Astrocyte (in vitro differentiated cells and primary cell): ENCODE measurements at regions not wholly inside any gene's neighbourhood (a gene's known extent, or its start where the extent isn't known, plus 50 kb on each side); places are given as distances from the start of the nearest gene placed in this dataset.
"Not testable (repeated sequence)": the region's sequence is repeated elsewhere in the genome, so short reads cannot be mapped to it uniquely, and the experiment has no call there.

Source experiments
- DNase-seq: peaks from one replicate; pipeline ENCODE4 v3.0.0-alpha.2; 2010; ENCODE audit warnings: low read depth
- FAIRE-seq: peaks from 2 replicates; lab custom pipeline; 2011; peaks lifted over from hg19 to GRCh38; lab: Jason Lieb, UNC
- H2AFZ ChIP-seq: 2 replicates; pipeline ENCODE4 v1.6.0; 2012; ENCODE audit warnings: low read depth, low read length, inconsistent platforms
- H3K27ac ChIP-seq: 2 replicates; pipeline ENCODE4 v1.5.1; 2011; ENCODE audit warnings: low read depth, low read length, inconsistent platforms
- H3K27me3 ChIP-seq: 2 replicates; pipeline ENCODE4 v1.6.0; 2011; ENCODE audit warnings: low read length, inconsistent platforms; ENCODE audit not compliant: insufficient read depth
- H3K36me3 ChIP-seq: 2 replicates; pipeline ENCODE4 v1.5.1; 2011; ENCODE audit warnings: low read length, inconsistent platforms; ENCODE audit not compliant: insufficient read depth
- H3K4me1 ChIP-seq: 2 replicates; pipeline ENCODE4 v1.5.1; 2011; ENCODE audit warnings: low read length, inconsistent platforms; ENCODE audit not compliant: insufficient read depth
- H3K4me2 ChIP-seq: 2 replicates; pipeline ENCODE4 v1.6.0; 2012; ENCODE audit warnings: low read length, inconsistent platforms
- H3K4me3 ChIP-seq: 2 replicates; pipeline ENCODE4 v1.5.1; 2011; ENCODE audit warnings: low read depth, mild to moderate bottlenecking, low read length, inconsistent platforms; ENCODE audit not compliant: insufficient read depth
- H3K79me2 ChIP-seq: 2 replicates; pipeline ENCODE4 v1.6.0; 2012; ENCODE audit warnings: mild to moderate bottlenecking, low read length, inconsistent platforms; ENCODE audit not compliant: insufficient read depth
- H3K9ac ChIP-seq: 2 replicates; pipeline ENCODE4 v1.6.0; 2012; ENCODE audit warnings: mild to moderate bottlenecking, low read length, inconsistent platforms
- H3K9me3 ChIP-seq: 2 replicates; pipeline ENCODE4 v1.5.1; 2012; ENCODE audit warnings: low read depth, mild to moderate bottlenecking, low read length, inconsistent platforms; ENCODE audit not compliant: insufficient read depth
- H4K20me1 ChIP-seq: 2 replicates; pipeline ENCODE4 v1.6.0; 2012; ENCODE audit warnings: low read length, inconsistent platforms; ENCODE audit not compliant: insufficient read depth
- H3K27ac Mint-ChIP-seq: one replicate; pipeline ENCODE4 v1.8.0; 2021; ENCODE audit warnings: mild to moderate bottlenecking, mixed read lengths; ENCODE audit not compliant: unreplicated experiment
- H3K27me3 Mint-ChIP-seq: one replicate; pipeline ENCODE4 v1.8.0; 2021; ENCODE audit warnings: low read depth, mixed read lengths; ENCODE audit not compliant: unreplicated experiment
- H3K36me3 Mint-ChIP-seq: one replicate; pipeline ENCODE4 v1.8.0; 2021; ENCODE audit warnings: low read depth, mixed read lengths; ENCODE audit not compliant: unreplicated experiment
- H3K4me1 Mint-ChIP-seq: one replicate; pipeline ENCODE4 v1.8.0; 2021; ENCODE audit warnings: low read depth, mixed read lengths; ENCODE audit not compliant: unreplicated experiment
- H3K4me3 Mint-ChIP-seq: one replicate; pipeline ENCODE4 v1.8.0; 2021; ENCODE audit warnings: mild to moderate bottlenecking, moderate library complexity, mixed read lengths; ENCODE audit not compliant: unreplicated experiment
- H3K9me3 Mint-ChIP-seq: one replicate; pipeline ENCODE4 v1.8.0; 2021; ENCODE audit warnings: mild to moderate bottlenecking, mixed read lengths; ENCODE audit not compliant: unreplicated experiment
- EZH2 ChIP-seq: IDR thresholded peaks from 2 replicates; pipeline ENCODE4 v1.6.1; 2012; ENCODE audit warnings: mild to moderate bottlenecking, low read length, inconsistent platforms; ENCODE audit not compliant: insufficient read depth
- TF ChIP-seq, protein P1 (sequence below): IDR thresholded peaks from 2 replicates; pipeline ENCODE4 v1.5.1; 2011; ENCODE audit warnings: low read depth, mild to moderate bottlenecking, inconsistent platforms, low read length, moderate library complexity; ENCODE audit not compliant: insufficient read depth

DNA sequence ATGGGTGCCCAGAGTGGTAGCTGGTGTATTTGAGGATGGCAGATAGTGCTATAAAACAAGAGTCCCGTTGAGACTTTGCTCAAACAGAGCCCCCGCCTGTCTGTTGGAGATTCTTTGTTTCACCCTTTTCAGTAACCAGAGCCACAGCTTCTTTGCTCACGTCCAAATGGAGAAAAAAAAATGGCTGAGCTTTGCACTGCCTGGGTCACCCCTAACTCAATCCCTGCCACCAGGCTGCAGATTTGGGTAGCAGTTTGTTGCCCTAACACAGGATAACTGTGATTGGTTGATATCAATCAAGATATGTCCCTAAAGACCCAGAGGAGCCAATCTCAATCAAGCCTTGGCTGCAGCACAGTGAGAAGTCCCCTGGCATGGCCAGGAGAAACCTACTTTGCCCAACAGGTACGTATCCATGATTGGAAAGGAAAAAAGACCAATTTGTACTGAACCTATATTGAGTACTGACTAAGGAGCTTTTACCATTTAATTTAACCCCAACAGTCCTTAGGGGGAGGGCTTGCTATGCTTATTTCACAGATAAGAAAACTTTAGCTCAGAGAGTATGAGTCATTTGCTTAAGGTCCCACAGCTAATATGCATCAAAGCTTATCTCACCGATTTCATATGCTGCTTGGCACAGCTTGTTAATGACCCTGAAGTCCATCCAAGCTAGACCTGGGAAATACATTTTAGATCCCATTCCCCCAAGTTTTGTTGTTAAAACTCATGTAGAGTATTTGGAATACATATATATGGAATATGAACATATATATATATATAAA lies 72.0 kb upstream of the SH3BP4 start:
- Histone ChIP-seq H2AFZ (no peak overlapping the region), H4K20me1 (no peaks in the 10 kb centered on the region), H3K36me3 (no peaks in the 10 kb centered on the region), H3K27ac (peak overlapping the region; percentile 94), H3K4me1 (peaks cover 20% of the 10 kb centered on the region), H3K79me2 (no peaks in the 10 kb centered on the region), H3K9me3 (no peaks in the 10 kb centered on the region), H3K4me3 (no peak overlapping the region), H3K27me3 (no peaks in the 10 kb centered on the region), H3K9ac (peak overlapping the region; percentile 55), H3K4me2 (peak overlapping the region; percentile 55)
- Mint-ChIP-seq H3K9me3 (peaks cover 14% of the 10 kb centered on the region), H3K4me3 (peak overlapping the region; percentile 50), H3K4me1 (peaks cover 25% of the 10 kb centered on the region), H3K36me3 (no peaks in the 10 kb centered on the region), H3K27me3 (no peaks in the 10 kb centered on the region), H3K27ac (no peak overlapping the region)
- no peak for TF ChIP-seq EZH2
- TF ChIP-seq, protein P1, sequence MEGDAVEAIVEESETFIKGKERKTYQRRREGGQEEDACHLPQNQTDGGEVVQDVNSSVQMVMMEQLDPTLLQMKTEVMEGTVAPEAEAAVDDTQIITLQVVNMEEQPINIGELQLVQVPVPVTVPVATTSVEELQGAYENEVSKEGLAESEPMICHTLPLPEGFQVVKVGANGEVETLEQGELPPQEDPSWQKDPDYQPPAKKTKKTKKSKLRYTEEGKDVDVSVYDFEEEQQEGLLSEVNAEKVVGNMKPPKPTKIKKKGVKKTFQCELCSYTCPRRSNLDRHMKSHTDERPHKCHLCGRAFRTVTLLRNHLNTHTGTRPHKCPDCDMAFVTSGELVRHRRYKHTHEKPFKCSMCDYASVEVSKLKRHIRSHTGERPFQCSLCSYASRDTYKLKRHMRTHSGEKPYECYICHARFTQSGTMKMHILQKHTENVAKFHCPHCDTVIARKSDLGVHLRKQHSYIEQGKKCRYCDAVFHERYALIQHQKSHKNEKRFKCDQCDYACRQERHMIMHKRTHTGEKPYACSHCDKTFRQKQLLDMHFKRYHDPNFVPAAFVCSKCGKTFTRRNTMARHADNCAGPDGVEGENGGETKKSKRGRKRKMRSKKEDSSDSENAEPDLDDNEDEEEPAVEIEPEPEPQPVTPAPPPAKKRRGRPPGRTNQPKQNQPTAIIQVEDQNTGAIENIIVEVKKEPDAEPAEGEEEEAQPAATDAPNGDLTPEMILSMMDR, result no peak
- DNase-seq (peak; percentile 99), FAIRE-seq (no peak)

DNA sequence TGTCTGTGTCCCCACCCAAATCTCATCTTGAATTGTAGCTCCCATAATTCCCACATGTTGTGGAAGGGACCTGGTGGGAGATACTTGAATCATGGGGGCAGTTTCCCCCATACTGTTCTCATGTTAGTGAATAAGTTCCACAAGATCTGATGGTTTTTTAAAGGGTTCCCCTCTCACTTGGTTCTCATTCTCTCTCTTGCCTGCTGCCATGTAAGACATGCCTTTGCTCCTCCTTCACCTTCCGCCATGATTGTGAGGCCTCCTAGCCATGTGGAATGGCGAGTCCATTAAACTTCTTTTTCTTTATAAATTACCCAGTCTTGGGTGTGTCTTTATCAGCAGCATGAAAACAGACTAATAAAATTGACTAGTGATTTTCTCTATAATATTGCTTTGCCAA lies 75.2 kb upstream of the SH3BP4 start:
- H3K27ac Mint-ChIP-seq, H3K9me3 ChIP-seq, H3K36me3 ChIP-seq, H2AFZ ChIP-seq, H3K4me3 Mint-ChIP-seq, DNase-seq, H3K9ac ChIP-seq, H3K27me3 ChIP-seq, H3K27ac ChIP-seq, H3K36me3 Mint-ChIP-seq, FAIRE-seq, H3K27me3 Mint-ChIP-seq, H3K4me2 ChIP-seq, H3K79me2 ChIP-seq, H4K20me1 ChIP-seq, H3K4me3 ChIP-seq: not testable (repeated sequence)
- peaks cover 20% of the 10 kb centered on the region for H3K4me1 ChIP-seq
- peaks cover 26% of the 10 kb centered on the region for H3K4me1 Mint-ChIP-seq
- peaks cover 15% of the 10 kb centered on the region for H3K9me3 Mint-ChIP-seq

DNA sequence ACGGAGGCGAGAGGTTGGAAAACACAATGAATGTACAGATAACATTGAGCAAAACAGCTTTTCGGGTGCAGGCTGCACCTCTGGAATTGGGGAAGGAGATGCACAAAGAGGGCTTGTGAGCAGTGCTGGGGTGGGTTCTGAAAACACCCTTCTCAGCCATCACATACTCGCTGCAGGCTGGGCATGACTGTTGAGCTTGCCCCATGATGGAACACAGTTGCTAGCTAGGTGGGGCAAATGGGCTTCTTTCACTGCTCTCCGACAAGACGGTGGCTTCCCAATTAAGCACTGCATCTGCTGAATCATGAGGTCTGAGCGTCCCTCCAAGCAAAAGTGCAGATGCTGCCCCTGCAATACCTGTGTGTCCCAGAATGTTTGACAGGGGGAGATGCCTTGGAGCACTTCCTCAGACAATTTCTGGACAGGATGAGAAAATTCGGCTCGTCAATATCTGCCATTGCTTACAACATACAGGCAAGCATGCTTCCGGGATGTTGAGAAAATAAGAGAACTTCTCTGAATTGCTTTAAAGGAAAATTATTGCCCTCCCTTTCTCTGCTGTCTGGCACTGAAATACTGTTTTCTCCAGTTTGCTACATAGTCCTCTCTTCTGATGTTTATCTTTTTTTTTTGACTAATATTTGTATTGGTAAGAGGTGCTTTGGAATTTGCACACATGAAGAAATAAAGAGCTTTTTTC lies 77.3 kb upstream of the SH3BP4 start:
- Mint-ChIP-seq H3K4me1 (peaks cover 6% of the 10 kb centered on the region), H3K4me3 (peak overlapping the region; percentile 69), H3K27me3 (peaks cover 5% of the 10 kb centered on the region), H3K9me3 (peaks cover 17% of the 10 kb centered on the region), H3K27ac (no peak overlapping the region), H3K36me3 (no peaks in the 10 kb centered on the region)
- H3K9me3 ChIP-seq, result no peaks in the 10 kb centered on the region
- FAIRE-seq (no peak), DNase-seq (no peak)
- H3K4me2 ChIP-seq, result no peak overlapping the region
- no peaks in the 10 kb centered on the region for H3K79me2 ChIP-seq
- no peak overlapping the region for H3K27ac ChIP-seq
- H3K4me1 ChIP-seq, result peaks cover 1% of the 10 kb centered on the region
- H3K9ac ChIP-seq, result no peak overlapping the region
- no peaks in the 10 kb centered on the region for H3K27me3 ChIP-seq
- no peaks in the 10 kb centered on the region for H4K20me1 ChIP-seq
- TF ChIP-seq, protein P1, result no peak
- no peak for TF ChIP-seq EZH2
- no peak overlapping the region for H3K4me3 ChIP-seq
- no peaks in the 10 kb centered on the region for H3K36me3 ChIP-seq
- H2AFZ ChIP-seq, result no peak overlapping the region
